Subcutaneous abdominal adipose tissue (tissue), 5 donors: ENCODE measurements at regions not wholly inside any gene's neighbourhood (a gene's known extent, or its start where the extent isn't known, plus 50 kb on each side); places are given as distances from the start of the nearest gene placed in this dataset.

Experiments used
- H3K27ac ChIP-seq: one replicate; pipeline ENCODE4 v1.7.0; 2013; ENCODE audit warnings: low read depth, mild to moderate bottlenecking, inconsistent platforms, low read length, moderate library complexity
- H3K27me3 ChIP-seq, 5 donors: one replicate each; pipeline ENCODE4 v1.7.0; 2013; ENCODE audit warnings: low read length in 5 of 5, inconsistent platforms in 1 of 5; ENCODE audit not compliant: control insufficient read depth in 5 of 5, insufficient read depth in 4 of 5
- H3K36me3 ChIP-seq, 5 donors: one replicate each; pipeline ENCODE4 v1.7.0; 2013; ENCODE audit warnings: low read length in 5 of 5; ENCODE audit not compliant: control insufficient read depth in 5 of 5, insufficient read depth in 5 of 5
- H3K4me1 ChIP-seq, 5 donors: one replicate each; pipeline ENCODE4 v1.7.0; 2013; ENCODE audit warnings: low read length in 5 of 5, mild to moderate bottlenecking in 3 of 5, moderate library complexity in 1 of 5; ENCODE audit not compliant: control insufficient read depth in 5 of 5, insufficient read depth in 5 of 5
- H3K4me3 ChIP-seq, 5 donors: one replicate each; pipeline ENCODE4 v1.7.0; 2013; ENCODE audit warnings: low read length in 5 of 5, low read depth in 1 of 5
- H3K9ac ChIP-seq, 5 donors: one replicate each; pipeline ENCODE4 v1.7.0; 2013; ENCODE audit warnings: low read length in 5 of 5, mild to moderate bottlenecking in 4 of 5, moderate library complexity in 3 of 5
- H3K9me3 ChIP-seq, 5 donors: one replicate each; pipeline ENCODE4 v1.7.0; 2013; ENCODE audit warnings: low read length in 5 of 5; ENCODE audit not compliant: control insufficient read depth in 5 of 5
- donor health status: healthy.
- donor health status: healthy.
- donor health status: healthy.
- donor health status: healthy.
- donor health status: healthy.

GRCh38 chr2:160876765-160877164 is 283.5 kb upstream of the TANK start:
- H3K9ac ChIP-seq, result no peak overlapping the region
- H3K27ac ChIP-seq, result no peak overlapping the region
- no peaks in the 10 kb centered on the region for H3K9me3 ChIP-seq
- H3K27me3 ChIP-seq, result no peaks in the 10 kb centered on the region
- no peak overlapping the region for H3K4me3 ChIP-seq
- no peaks in the 10 kb centered on the region for H3K4me1 ChIP-seq
- H3K36me3 ChIP-seq, result no peaks in the 10 kb centered on the region

GRCh38 chr2:160878618-160879017 is 281.6 kb upstream of the TANK start:
- Histone ChIP-seq H3K9me3 (no peaks in the 10 kb centered on the region), H3K4me1 (no peaks in the 10 kb centered on the region), H3K9ac (no peak overlapping the region), H3K4me3 (no peak overlapping the region), H3K36me3 (no peaks in the 10 kb centered on the region), H3K27ac (no peak overlapping the region), H3K27me3 (no peaks in the 10 kb centered on the region)

- Histone ChIP-seq H3K36me3 (no peaks in the 10 kb centered on the region), H3K9me3 (no peaks in the 10 kb centered on the region), H3K4me1 (no peaks in the 10 kb centered on the region), H3K4me3 (no peak overlapping the region), H3K27me3 (no peaks in the 10 kb centered on the region), H3K9ac (no peak overlapping the region), H3K27ac (no peak overlapping the region)
Measured at GRCh38 chr2:160882906-160883305, 277.3 kb upstream of the TANK start.

GRCh38 chr2:160884056-160884455 is 276.2 kb upstream of the TANK start:
- H3K27ac ChIP-seq, result no peak overlapping the region
- no peaks in the 10 kb centered on the region for H3K27me3 ChIP-seq
- no peak overlapping the region for H3K9ac ChIP-seq
- no peaks in the 10 kb centered on the region for H3K36me3 ChIP-seq
- no peak overlapping the region for H3K4me3 ChIP-seq
- no peaks in the 10 kb centered on the region for H3K9me3 ChIP-seq
- H3K4me1 ChIP-seq, result no peaks in the 10 kb centered on the region

- H3K27ac ChIP-seq, result no peak overlapping the region
- H3K27me3 ChIP-seq, result no peaks in the 10 kb centered on the region
- H3K9ac ChIP-seq, result no peak overlapping the region
- no peaks in the 10 kb centered on the region for H3K9me3 ChIP-seq
- no peak overlapping the region for H3K4me3 ChIP-seq
- no peaks in the 10 kb centered on the region for H3K36me3 ChIP-seq
- peaks cover 0 to 3% (median 0%) of the 10 kb centered on the region in 5 donors for H3K4me1 ChIP-seq
Measured at GRCh38 chr2:160889439-160890170, 270.6 kb upstream of the TANK start.

- Histone ChIP-seq H3K27me3 (no peaks in the 10 kb centered on the region), H3K9ac (no peak overlapping the region), H3K27ac (no peak overlapping the region), H3K36me3 (no peaks in the 10 kb centered on the region), H3K4me1 (peaks cover 0 to 3% (median 0%) of the 10 kb centered on the region in 5 donors), H3K9me3 (peaks cover 0 to 3% (median 0%) of the 10 kb centered on the region in 5 donors), H3K4me3 (no peak overlapping the region)
Measured at GRCh38 chr2:160890667-160891352, 269.4 kb upstream of the TANK start.

GRCh38 chr2:160891353-160891740 is 268.9 kb upstream of the TANK start:
- H3K36me3 ChIP-seq, result no peaks in the 10 kb centered on the region
- peaks cover 0 to 3% (median 0%) of the 10 kb centered on the region in 5 donors for H3K4me1 ChIP-seq
- no peak overlapping the region for H3K9ac ChIP-seq
- H3K9me3 ChIP-seq, result peaks cover 0 to 7% (median 3%) of the 10 kb centered on the region in 5 donors
- H3K27ac ChIP-seq, result no peak overlapping the region
- H3K4me3 ChIP-seq, result no peak overlapping the region
- H3K27me3 ChIP-seq, result no peaks in the 10 kb centered on the region

- H3K4me3 ChIP-seq, result no peak overlapping the region
- no peak overlapping the region for H3K27ac ChIP-seq
Measured at GRCh38 chr2:160892204-160892603, 268.0 kb upstream of the TANK start.

GRCh38 chr2:160893581-160893980 is 266.6 kb upstream of the TANK start:
- H3K36me3 ChIP-seq, result no peaks in the 10 kb centered on the region
- H3K27ac ChIP-seq, result no peak overlapping the region
- H3K4me1 ChIP-seq, result peaks cover 0 to 3% (median 0%) of the 10 kb centered on the region in 5 donors
- H3K27me3 ChIP-seq, result no peaks in the 10 kb centered on the region
- H3K9ac ChIP-seq, result no peak overlapping the region
- H3K9me3 ChIP-seq, result peaks cover 0 to 7% (median 3%) of the 10 kb centered on the region in 5 donors
- no peak overlapping the region for H3K4me3 ChIP-seq

More at GRCh38 chr2:160892204-160892603, 268.0 kb upstream of the TANK start:
- no peak overlapping the region for H3K9ac ChIP-seq
- peaks cover 0 to 7% (median 3%) of the 10 kb centered on the region in 5 donors for H3K9me3 ChIP-seq
- H3K4me1 ChIP-seq, result peaks cover 0 to 3% (median 0%) of the 10 kb centered on the region in 5 donors
- no peaks in the 10 kb centered on the region for H3K36me3 ChIP-seq
- H3K27me3 ChIP-seq, result no peaks in the 10 kb centered on the region

- no peaks in the 10 kb centered on the region for H3K27me3 ChIP-seq
Measured at GRCh38 chr2:160898581-160899307, 261.5 kb upstream of the TANK start.

More at GRCh38 chr2:160898581-160899307, 261.5 kb upstream of the TANK start:
- peaks cover 0 to 7% (median 3%) of the 10 kb centered on the region in 5 donors for H3K9me3 ChIP-seq
- H3K9ac ChIP-seq, result no peak overlapping the region
- no peaks in the 10 kb centered on the region for H3K36me3 ChIP-seq
- peaks cover 0 to 5% (median 0%) of the 10 kb centered on the region in 5 donors for H3K4me1 ChIP-seq
- no peak overlapping the region for H3K4me3 ChIP-seq
- H3K27ac ChIP-seq, result no peak overlapping the region
